Neural cell (in vitro differentiated cells): ENCODE measurements at regions not wholly inside any gene's neighbourhood (a gene's known extent, or its start where the extent isn't known, plus 50 kb on each side); places are given as distances from the start of the nearest gene placed in this dataset.

ENCODE experiments used
- EP300 ChIP-seq: fragments of 450-650 bp; conservative IDR thresholded peaks from 2 replicates; pipeline ENCODE4 v1.6.1; 2014; ENCODE audit warnings: antibody characterized with exemption, mild to moderate bottlenecking, moderate library complexity; ENCODE audit not compliant: poor library complexity, severe bottlenecking
- EZH2 ChIP-seq: fragments of 200-600, 300-800 bp; shearing (Covaris generic), sonication (generic); IDR thresholded peaks from 2 replicates; pipeline ENCODE4 v1.6.1; 2014; ENCODE audit warnings: antibody characterized with exemption, low read length, borderline replicate concordance, mild to moderate bottlenecking; ENCODE audit not compliant: insufficient read depth, poor library complexity, severe bottlenecking
- MXI1 ChIP-seq: fragments of 450-650 bp; conservative IDR thresholded peaks from 2 replicates; pipeline ENCODE4 v1.6.1; 2014; ENCODE audit warnings: antibody characterized with exemption, mild to moderate bottlenecking; ENCODE audit not compliant: poor library complexity, severe bottlenecking
- POLR2AphosphoS5 ChIP-seq: IDR thresholded peaks from 2 replicates; pipeline ENCODE4 v1.6.1; 2012
- RAD21 ChIP-seq: fragments of 450-650 bp; conservative IDR thresholded peaks from 2 replicates; pipeline ENCODE4 v1.6.1; 2014; ENCODE audit warnings: antibody characterized with exemption, mild to moderate bottlenecking, moderate library complexity
- SMC3 ChIP-seq: fragments of 450-650 bp; conservative IDR thresholded peaks from 2 replicates; pipeline ENCODE4 v1.6.1; 2014; ENCODE audit warnings: antibody characterized with exemption, mild to moderate bottlenecking, moderate library complexity; ENCODE audit not compliant: poor library complexity
- TF ChIP-seq, protein P1 (sequence below): fragments of 450-650 bp; IDR thresholded peaks from 2 replicates; pipeline ENCODE4 v1.5.1; 2014; ENCODE audit warnings: antibody characterized with exemption, mild to moderate bottlenecking, moderate library complexity; ENCODE audit not compliant: poor library complexity, severe bottlenecking

DNA sequence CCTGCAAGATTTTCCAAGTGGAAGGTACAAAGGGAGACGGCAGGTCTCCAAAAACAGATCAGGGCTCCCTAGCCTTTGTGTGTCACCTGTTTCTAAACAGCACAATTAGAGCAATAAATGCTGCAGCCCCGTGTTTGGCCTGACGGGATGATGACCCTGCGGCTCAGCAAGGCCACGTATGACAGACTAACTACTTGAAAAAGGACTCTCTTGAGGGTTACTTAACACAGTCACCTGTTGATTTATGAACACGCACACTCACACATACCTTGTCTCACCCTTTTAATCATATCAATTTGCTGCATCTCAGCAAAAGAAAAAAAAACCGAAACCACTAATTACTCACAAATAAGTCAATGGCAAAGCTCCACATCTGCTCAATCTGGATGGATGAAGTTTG is 199.6 kb upstream of the GAS1 start:
- TF ChIP-seq POLR2AphosphoS5 = no peak
- no peak for TF ChIP-seq EZH2
- TF ChIP-seq, protein P1, sequence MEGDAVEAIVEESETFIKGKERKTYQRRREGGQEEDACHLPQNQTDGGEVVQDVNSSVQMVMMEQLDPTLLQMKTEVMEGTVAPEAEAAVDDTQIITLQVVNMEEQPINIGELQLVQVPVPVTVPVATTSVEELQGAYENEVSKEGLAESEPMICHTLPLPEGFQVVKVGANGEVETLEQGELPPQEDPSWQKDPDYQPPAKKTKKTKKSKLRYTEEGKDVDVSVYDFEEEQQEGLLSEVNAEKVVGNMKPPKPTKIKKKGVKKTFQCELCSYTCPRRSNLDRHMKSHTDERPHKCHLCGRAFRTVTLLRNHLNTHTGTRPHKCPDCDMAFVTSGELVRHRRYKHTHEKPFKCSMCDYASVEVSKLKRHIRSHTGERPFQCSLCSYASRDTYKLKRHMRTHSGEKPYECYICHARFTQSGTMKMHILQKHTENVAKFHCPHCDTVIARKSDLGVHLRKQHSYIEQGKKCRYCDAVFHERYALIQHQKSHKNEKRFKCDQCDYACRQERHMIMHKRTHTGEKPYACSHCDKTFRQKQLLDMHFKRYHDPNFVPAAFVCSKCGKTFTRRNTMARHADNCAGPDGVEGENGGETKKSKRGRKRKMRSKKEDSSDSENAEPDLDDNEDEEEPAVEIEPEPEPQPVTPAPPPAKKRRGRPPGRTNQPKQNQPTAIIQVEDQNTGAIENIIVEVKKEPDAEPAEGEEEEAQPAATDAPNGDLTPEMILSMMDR = no peak
- TF ChIP-seq RAD21 = no peak
- no peak for TF ChIP-seq SMC3
- TF ChIP-seq MXI1 = no peak
- TF ChIP-seq EP300 = no peak
